HUDEP-2 (cell line): ENCODE measurements at regions not wholly inside any gene's neighbourhood (a gene's known extent, or its start where the extent isn't known, plus 50 kb on each side); places are given as distances from the start of the nearest gene placed in this dataset.
A peak's percentile ranks its signal among the peaks of the same experiment; 100 is the strongest.

Experiments
- DNase-seq, 76 experiments: peaks; one replicate each; lab custom pipeline; 2025; ENCODE audit not compliant: unreplicated experiment in 76 of 76; lab: John Stamatoyannopoulos, UW

DNA sequence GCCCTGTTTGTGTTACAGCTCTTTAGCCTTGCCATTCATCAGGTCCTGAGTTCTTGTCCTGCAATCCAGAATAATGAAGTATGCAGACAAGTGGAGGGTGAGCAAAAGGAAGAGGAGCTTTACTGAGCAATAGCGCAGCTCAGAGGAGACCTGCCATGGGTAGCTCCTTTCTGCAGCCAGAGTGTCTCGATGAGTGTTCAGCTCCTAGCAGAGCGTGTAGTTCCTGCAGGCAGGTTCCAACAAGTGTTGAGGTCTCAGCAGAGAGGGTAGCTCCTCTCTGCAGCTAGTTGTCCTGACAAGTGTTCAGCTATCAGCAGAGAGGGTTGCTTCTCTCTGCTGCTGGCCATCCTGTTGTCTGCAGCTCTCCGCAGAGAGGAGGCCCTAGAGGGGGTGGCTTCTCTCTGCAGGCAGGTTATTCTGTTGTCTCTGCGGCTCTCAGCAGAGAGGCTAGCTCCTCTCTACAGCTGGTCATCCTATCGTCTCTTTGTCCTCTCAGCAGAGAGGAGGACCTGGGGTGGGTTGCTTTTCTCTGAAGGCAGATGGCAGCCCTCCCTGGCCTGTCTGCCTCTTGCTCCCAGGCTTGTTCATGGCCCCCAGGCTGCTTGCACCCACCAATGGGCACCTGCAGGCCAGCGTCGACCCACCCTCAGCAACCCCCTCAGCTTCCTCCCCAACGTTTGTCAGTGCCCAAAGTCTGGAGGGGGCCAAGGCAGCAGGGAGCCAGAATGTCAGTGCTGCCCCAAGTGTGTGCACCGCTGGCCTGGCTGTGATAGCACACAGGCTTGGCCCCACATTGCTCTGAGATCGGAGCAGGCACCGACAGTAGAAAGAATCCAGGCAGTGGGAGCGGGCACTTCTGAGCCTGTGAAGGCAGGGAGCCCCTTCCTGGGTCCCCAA, 112.5 kb upstream of the RUNX3 start:
- no peak for DNase-seq

DNA sequence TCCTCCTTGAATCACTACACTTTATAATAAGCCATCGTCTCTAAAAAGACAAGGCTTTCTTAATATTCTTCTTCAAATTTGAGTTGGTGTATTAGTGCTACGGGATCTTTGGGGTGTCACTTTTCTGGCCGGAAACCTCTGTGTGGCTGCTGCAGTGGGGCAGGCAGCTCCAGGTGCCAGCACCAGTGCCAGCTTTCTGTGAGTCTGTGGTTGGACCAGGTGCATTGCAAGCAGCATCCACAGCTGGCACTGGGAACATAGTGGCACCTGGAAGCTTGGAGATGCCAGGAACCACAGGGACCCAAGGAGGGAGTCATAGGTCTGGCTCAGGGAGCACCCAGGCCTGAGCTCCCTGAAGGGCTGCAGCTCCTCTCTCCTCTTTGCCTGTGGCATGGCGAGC, 111.8 kb upstream of the RUNX3 start:
- DNase-seq: no peak

DNA sequence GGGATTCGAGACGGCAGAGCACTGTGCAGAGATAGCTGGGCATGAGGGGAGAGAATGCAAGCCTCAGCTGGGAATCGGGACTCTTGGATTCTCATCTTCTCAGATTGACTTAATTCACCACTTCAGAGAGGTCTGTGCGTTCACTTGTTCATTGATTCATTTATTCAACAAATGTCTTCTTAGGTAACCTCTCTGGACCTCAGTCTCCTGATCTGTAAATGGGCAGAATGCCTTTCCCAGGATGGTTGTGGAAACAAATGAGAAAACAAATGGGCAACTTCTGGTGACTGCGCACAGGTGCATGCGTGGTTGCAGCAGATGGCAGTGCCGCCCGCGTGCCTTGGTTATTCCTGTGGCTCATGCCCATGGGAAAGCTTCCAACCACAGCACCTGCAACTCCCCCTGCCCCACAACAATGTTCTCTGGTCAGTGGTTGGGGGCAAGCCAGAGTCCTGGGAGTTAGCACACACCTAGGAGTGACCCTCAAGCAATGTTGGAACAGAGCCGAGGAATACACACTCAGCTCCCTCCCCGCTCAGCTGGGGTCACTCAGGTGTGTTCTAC, 110.1 kb upstream of the RUNX3 start:
- no peak for DNase-seq

GRCh38 chr1:25039229-25039628, 109.2 kb upstream of the RUNX3 start:
- DNase-seq: no peak

DNA sequence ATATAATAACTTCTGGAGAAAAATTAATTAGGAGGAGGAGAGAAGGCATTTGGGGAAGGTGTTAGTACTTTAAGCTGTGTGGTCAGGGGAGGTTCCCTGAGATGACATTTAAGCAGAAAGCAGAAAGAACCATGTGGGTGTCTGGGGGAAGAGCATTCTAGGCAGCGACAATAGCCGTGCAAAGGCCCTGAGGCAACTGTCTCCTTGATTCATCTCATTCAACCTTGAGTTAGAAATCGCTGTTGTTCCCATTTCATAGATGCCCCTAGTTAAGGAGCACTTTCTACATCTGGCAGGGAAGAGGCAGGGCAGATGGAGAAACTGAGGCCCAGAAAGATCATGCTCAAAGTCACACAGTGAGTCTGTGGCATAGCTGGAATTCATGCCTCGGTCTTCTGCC, 108.6 kb upstream of the RUNX3 start:
- no peak for DNase-seq

- DNase-seq: peak in 37 of 76 experiments; percentile 1 to 65 (median 20)
These were observed 107.3 kb upstream of the RUNX3 start for GRCh38 chr1:25037174-25038074.

- no peak for DNase-seq
These were observed 106.1 kb upstream of the RUNX3 start for GRCh38 chr1:25036117-25036546.

DNA sequence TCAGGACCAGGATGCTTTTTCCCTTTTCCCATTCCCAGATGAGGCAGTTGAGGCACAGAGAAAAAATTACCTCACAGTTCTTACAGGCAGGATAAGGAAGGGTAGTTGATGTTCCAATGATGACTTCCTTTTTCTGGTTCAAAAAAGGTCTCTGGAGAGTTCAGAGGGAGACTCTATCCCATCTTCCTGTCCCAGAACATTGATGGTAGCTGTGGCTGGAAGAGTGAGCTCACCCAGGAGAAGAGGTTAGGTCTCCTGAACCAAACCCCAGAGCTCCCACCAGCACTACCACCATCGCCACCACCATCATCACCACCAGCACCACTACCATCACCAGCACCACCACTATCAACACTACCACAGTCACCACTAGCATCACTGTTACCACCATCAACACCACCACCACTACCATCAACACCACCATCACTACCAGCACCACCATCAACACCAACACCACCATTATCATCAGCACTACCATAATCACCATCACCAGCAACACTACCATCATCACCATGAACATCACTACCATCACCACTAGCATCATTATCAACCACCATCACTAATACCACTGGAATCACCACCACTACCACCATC, 105.5 kb upstream of the RUNX3 start:
- no peak for DNase-seq

DNA sequence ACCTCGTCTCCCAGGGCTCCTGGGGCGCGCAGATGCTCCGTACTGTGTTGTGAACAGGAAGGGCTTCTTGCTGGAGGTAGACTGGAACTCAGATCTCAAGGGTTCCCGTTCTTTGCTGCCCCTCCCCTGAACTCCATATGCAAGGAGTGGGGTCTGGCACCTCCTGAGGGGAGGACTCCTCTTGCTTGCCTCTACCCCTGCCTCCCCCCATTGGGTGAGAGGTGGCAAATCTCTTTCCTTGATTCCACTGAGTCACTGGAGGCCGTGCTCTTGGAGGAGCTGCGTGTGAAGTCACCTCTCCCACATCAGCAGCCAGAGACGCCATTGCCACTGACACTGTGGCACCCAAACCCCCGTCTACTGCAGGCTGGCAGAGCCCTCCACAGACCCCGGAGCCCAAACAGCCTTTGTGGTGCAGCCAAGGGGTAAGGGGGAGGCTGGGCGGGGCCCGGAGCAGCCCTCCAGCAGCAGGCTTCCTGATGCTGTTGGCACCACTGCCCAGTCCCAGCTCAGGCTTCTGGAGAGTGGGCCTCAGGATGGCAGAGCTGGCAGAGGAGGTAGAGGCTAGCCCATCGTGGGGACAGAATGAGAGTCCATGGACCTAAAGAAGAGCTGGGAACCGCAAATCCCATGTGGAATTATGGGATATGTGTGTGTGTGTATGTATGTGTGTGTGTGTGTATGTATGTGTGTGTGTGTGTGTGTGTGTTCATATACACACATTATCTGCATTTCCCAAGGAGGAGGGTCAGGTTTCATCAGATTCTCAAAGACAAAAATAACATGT, 104.9 kb upstream of the RUNX3 start:
- DNase-seq: no peak

GRCh38 chr1:25033828-25034705, 104.0 kb upstream of the RUNX3 start:
- DNase-seq: no peak

DNA sequence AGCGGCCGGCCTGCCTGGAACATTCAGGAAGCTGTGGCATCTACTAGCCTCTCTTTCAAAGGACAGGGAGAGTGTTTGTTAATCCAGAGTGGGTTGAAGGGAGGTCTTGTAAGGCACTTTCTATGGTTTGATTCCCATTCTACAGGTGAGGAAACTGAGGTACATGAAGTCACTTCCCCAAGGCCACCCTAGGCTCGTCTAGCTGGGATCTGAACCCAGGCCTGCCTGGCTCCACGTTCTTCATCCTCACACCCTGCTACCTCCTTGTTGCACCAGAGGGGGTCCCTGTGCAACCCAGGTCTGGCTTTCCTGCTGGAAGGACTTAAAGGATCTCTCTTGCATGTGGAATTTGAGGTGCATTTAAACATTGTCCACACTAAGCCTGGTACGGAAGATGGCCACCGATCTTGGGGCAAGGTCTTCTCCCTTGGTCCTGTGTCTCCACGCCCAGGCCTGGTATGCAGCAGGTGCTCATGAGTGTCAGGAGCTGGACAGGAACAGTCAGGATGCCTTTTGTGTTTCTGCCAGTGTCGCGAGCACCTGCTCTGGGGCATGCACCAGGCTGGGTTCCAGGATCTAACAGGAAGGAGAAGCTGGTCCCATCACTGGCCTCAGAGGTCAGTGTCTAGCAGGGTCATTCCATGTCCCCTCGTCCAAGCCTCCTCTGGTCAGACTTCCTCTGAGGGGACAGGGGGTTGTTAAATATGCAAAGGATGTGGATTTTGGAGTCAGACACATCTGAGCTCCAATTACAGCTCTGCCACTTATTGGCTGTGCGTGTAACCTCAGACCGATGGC, 103.2 kb upstream of the RUNX3 start:
- DNase-seq: no peak

DNA sequence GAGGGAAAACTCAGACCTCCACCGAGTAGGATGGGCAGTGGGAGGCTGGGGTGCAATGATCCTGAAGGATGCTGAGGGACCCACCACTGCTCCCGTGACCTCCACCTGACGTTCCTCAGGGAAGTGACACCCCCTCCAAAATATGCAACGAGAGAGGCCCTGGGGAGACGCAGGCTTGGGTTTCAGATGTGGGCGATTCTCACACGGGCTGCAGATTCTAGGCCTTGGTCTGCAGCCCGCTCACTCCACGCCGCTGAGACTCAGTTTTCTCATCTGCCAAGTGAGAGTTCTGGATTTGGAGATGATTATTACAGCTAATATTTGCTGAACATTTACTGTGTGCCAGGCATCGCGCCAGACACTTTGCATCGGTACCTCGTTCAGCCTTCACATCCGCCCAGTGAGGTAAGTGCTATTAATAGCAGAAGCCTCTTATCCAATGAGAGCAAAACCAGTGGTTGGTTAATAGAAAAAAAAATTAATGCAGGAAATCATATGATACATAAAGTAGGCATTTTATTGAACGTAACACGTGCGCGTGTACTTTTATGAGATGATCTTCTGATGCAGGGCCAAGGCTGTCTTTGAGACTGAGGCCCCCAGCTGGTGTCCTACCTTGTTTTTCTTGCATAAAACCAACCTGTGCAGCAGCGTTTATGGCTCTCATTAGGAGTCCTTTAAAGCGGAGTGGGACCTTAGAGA, 102.0 kb upstream of the RUNX3 start:
- DNase-seq: peak in 1 of 76 experiments; percentile 5

DNA sequence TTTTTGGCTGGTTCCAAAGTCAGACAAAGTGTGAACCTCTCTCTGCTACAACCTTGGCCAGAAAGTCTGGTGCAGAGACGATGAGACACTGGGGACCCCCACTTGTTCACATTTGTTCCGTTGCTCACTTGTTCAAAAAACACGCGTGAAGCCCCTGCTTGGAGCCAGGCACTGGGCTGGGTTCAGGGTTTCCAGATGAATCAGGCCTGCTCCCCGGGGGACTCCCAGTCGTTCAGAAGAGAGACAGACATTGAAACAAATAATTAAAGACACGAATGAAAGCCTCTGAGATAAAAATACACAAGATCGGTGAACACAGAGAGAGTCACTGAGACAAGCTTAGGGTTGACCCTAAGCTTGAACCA, 101.5 kb upstream of the RUNX3 start:
- no peak for DNase-seq

DNA sequence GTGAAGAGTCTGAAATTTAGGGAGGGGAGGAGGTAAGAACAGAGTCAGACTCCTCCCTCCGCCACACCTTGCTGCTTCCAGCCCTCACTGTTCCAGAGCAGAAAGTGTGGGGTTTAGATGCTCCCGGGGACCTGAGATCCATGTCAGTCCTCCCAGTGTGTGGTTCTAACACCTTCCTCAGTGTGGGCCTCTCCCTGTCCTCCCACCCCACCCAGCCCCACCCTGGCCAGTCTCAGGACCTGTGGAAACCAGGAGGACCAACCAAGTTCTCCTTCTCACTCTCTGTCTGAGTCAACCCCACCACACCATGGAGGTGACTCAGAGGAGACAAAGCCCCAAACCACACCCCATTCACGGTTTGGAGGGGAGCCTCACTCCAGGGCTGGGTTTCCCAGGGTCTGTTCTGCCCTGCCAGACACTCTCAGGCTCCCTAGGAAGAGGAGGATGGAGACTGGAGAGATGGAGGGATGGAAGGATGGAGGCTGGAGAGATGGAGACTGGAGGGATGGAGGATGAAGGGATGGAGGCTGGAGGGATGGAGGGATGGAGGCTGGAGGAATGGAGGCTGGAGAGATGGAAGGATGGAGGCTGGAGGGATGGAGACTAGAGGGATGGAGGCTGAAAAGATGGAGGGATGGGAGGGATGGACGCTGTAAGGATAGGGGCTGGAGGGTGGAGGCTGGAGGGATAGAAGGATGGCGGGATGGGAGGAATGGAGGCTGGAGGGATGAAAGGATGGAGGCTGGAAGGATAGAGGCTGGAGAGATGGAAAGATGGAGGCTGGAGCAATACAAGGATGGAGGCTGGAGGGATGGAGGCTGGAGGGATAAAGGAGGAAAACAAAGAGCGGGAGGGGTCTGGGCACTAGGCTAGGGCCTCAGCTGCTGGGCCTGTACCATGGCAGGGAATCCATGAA, 100.9 kb upstream of the RUNX3 start:
- no peak for DNase-seq

GRCh38 chr1:25030012-25030411, 99.9 kb upstream of the RUNX3 start:
- DNase-seq: no peak

- no peak for DNase-seq
These were observed 99.0 kb upstream of the RUNX3 start for GRCh38 chr1:25028907-25029599.
